H1 (cell line): ENCODE measurements at regions not wholly inside any gene's neighbourhood (a gene's known extent, or its start where the extent isn't known, plus 50 kb on each side); places are given as distances from the start of the nearest gene placed in this dataset.

Experiments
- CTCF ChIA-PET: fragments of 300-600 bp; sonication (Branson Sonifier 250); formaldehyde crosslinking; loops from one replicate; lab custom pipeline; 2021; ENCODE audit not compliant: partially characterized antibody; lab: Charles Lee
- POLR2A ChIA-PET: fragments of 300-600 bp; sonication (Branson Sonifier 250); formaldehyde crosslinking; loops from one replicate; lab custom pipeline; 2021; ENCODE audit warnings: inconsistent platforms; ENCODE audit not compliant: partially characterized antibody; lab: Charles Lee
- DNase-seq, 2 experiments: peaks; one replicate each; pipeline versions ENCODE4 v3.0.0 to v3.0.0-alpha.2; 2010 to 2022; ENCODE audit warnings: low spot score in 2 of 2, low read depth in 1 of 2, mixed read lengths in 1 of 2
- FAIRE-seq: peaks from 2 replicates; lab custom pipeline; 2011; peaks lifted over from hg19 to GRCh38; lab: Jason Lieb, UNC
- H2AFZ ChIP-seq: 2 replicates; pipeline ENCODE4 v1.8.1; 2012; ENCODE audit warnings: low read length, inconsistent platforms
- H2AK5ac ChIP-seq: 2 replicates; pipeline ENCODE4 v1.6.1; 2013; ENCODE audit warnings: low read depth, low read length
- H2BK120ac ChIP-seq: replicated peaks from 2 replicates; pipeline ENCODE3; 2013; ENCODE audit warnings: low read depth, low read length, inconsistent platforms
- H2BK12ac ChIP-seq: 2 replicates; pipeline ENCODE4 v1.6.1; 2013; ENCODE audit warnings: low read depth, low read length
- H2BK15ac ChIP-seq: 2 replicates; pipeline ENCODE4 v1.6.1; 2013; ENCODE audit warnings: low read length
- H2BK20ac ChIP-seq: 2 replicates; pipeline ENCODE4 v1.6.1; 2013; ENCODE audit warnings: low read length
- H2BK5ac ChIP-seq: 2 replicates; pipeline ENCODE4 v1.6.1; 2013; ENCODE audit warnings: low read depth, low read length
- H3K14ac ChIP-seq: 2 replicates; pipeline ENCODE4 v1.6.1; 2013; ENCODE audit warnings: inconsistent platforms; ENCODE audit not compliant: insufficient read length
- H3K18ac ChIP-seq: 2 replicates; pipeline ENCODE4 v1.6.1; 2013; ENCODE audit warnings: low read length; ENCODE audit errors: extremely low read depth
- H3K23ac ChIP-seq: 2 replicates; pipeline ENCODE4 v1.6.1; 2013; ENCODE audit warnings: inconsistent platforms; ENCODE audit not compliant: insufficient read length
- H3K23me2 ChIP-seq: 2 replicates; pipeline ENCODE4 v1.6.1; 2013; ENCODE audit warnings: low read depth, low read length
- H3K27ac ChIP-seq: 2 replicates; pipeline ENCODE4 v1.6.1; 2011; ENCODE audit warnings: low read depth, low read length, inconsistent platforms
- H3K27me3 ChIP-seq, 4 experiments: replicated peaks in 1 of 4; 1 replicate in 1 of 4; 2 replicates in 3 of 4; pipeline versions ENCODE4 v1.6.1 to v1.8.1; 2011 to 2013; ENCODE audit warnings: low read length in 3 of 4, mild to moderate bottlenecking in 3 of 4, inconsistent platforms in 2 of 4, mixed read lengths in 2 of 4, moderate library complexity in 1 of 4; ENCODE audit not compliant: control insufficient read depth in 3 of 4, insufficient read depth in 3 of 4; ENCODE audit errors: extremely low read depth in 1 of 4
- H3K36me3 ChIP-seq, 4 experiments: 2 replicates each; pipeline versions ENCODE4 v1.6.1 to v1.8.1; 2011 to 2013; ENCODE audit warnings: mild to moderate bottlenecking in 4 of 4, low read length in 3 of 4, moderate library complexity in 2 of 4, control low read depth in 1 of 4, inconsistent platforms in 1 of 4; ENCODE audit not compliant: insufficient read depth in 4 of 4, control insufficient read depth in 2 of 4
- H3K4ac ChIP-seq: replicated peaks from 2 replicates; pipeline ENCODE3; 2013; ENCODE audit warnings: low read length, low read depth, mixed read lengths, inconsistent platforms; ENCODE audit not compliant: insufficient read length
- H3K4me1 ChIP-seq, 4 experiments: replicated peaks in 1 of 4; 1 replicate in 1 of 4; 2 replicates in 3 of 4; pipeline versions ENCODE4 v1.6.1 to v1.8.1; 2011 to 2013; ENCODE audit warnings: low read length in 3 of 4, inconsistent platforms in 2 of 4, mixed read lengths in 1 of 4; ENCODE audit not compliant: insufficient read depth in 4 of 4, control insufficient read depth in 3 of 4
- H3K4me2 ChIP-seq, 2 experiments: 2 replicates each; pipeline versions ENCODE4 v1.6.1 to v1.8.1; 2011 to 2013; ENCODE audit warnings: low read depth in 2 of 2, low read length in 2 of 2, control low read depth in 1 of 2, inconsistent platforms in 1 of 2, mild to moderate bottlenecking in 1 of 2; ENCODE audit not compliant: insufficient read depth in 1 of 2
- H3K4me3 ChIP-seq, 4 experiments: fragments of 200-600, 300-600 bp in 1 of 4; sonication (generic), shearing (Covaris generic), sonication (Bioruptor Twin) in 1 of 4; 2 replicates each; pipeline versions ENCODE4 v1.5.1 to v1.8.1; 2011 to 2016; ENCODE audit warnings: low read length in 4 of 4, low read depth in 3 of 4, control low read depth in 2 of 4, inconsistent platforms in 2 of 4, mild to moderate bottlenecking in 2 of 4, mixed read lengths in 1 of 4, moderate library complexity in 1 of 4; ENCODE audit not compliant: insufficient read depth in 2 of 4; ENCODE audit errors: extremely low read depth in 1 of 4
- H3K56ac ChIP-seq: replicated peaks from 2 replicates; pipeline ENCODE3; 2013; ENCODE audit warnings: low read depth, mild to moderate bottlenecking, mixed read lengths, low read length, inconsistent platforms; ENCODE audit not compliant: insufficient read length
- H3K79me1 ChIP-seq: 2 replicates; pipeline ENCODE4 v1.6.1; 2013; ENCODE audit warnings: low read depth, low read length, control low read depth
- H3K79me2 ChIP-seq, 2 experiments: 2 replicates each; pipeline versions ENCODE4 v1.6.1 to v1.8.1; 2012 to 2013; ENCODE audit warnings: low read length in 2 of 2, mild to moderate bottlenecking in 2 of 2, inconsistent platforms in 1 of 2; ENCODE audit not compliant: insufficient read depth in 2 of 2, control insufficient read depth in 1 of 2
- H3K9ac ChIP-seq, 4 experiments: replicated peaks in 1 of 4; 1 replicate in 1 of 4; 2 replicates in 3 of 4; pipeline versions ENCODE4 v1.6.1 to v1.8.1; 2011 to 2013; ENCODE audit warnings: low read depth in 3 of 4, low read length in 3 of 4, control low read depth in 2 of 4, mild to moderate bottlenecking in 2 of 4, moderate library complexity in 2 of 4, inconsistent platforms in 1 of 4; ENCODE audit errors: extremely low read depth in 1 of 4
- H3K9me3 ChIP-seq, 2 experiments: 2 replicates each; pipeline versions ENCODE4 v1.6.1 to v1.8.1; 2012 to 2013; ENCODE audit warnings: mild to moderate bottlenecking in 2 of 2, moderate library complexity in 2 of 2, control low read depth in 1 of 2, inconsistent platforms in 1 of 2, low read depth in 1 of 2, low read length in 1 of 2, mixed read lengths in 1 of 2; ENCODE audit not compliant: insufficient read depth in 2 of 2
- H4K20me1 ChIP-seq, 2 experiments: replicated peaks in 1 of 2; 2 replicates each; pipeline versions ENCODE3 to v1.8.1; 2011 to 2013; ENCODE audit warnings: inconsistent platforms in 2 of 2, low read length in 2 of 2, mild to moderate bottlenecking in 1 of 2; ENCODE audit not compliant: insufficient read depth in 2 of 2, control insufficient read depth in 1 of 2
- H4K5ac ChIP-seq: 2 replicates; pipeline ENCODE4 v1.6.1; 2013; ENCODE audit warnings: low read length, low read depth, mixed read lengths, inconsistent platforms; ENCODE audit not compliant: insufficient read length
- H4K8ac ChIP-seq: 2 replicates; pipeline ENCODE4 v1.8.0; 2013; ENCODE audit warnings: mild to moderate bottlenecking, moderate library complexity, low read length, inconsistent platforms; ENCODE audit not compliant: insufficient read depth; ENCODE audit errors: extremely low read depth
- H4K91ac ChIP-seq: replicated peaks from 2 replicates; pipeline ENCODE3; 2013; ENCODE audit warnings: low read length, mixed read lengths, inconsistent platforms; ENCODE audit not compliant: insufficient read length
- CTCF ChIP-seq, 3 experiments: IDR thresholded peaks; 1 replicate in 2 of 3; 2 replicates in 1 of 3; pipeline versions ENCODE4 v1.5.1 to v1.6.1; 2011; ENCODE audit warnings: low read length in 3 of 3, mild to moderate bottlenecking in 3 of 3, inconsistent platforms in 2 of 3, low read depth in 1 of 3, moderate library complexity in 1 of 3; ENCODE audit not compliant: insufficient read depth in 1 of 3; ENCODE audit errors: control extremely low read depth in 1 of 3
- EP300 ChIP-seq, 2 experiments: IDR thresholded peaks; 1 replicate in 1 of 2; 2 replicates in 1 of 2; pipeline ENCODE4 v1.6.1; 2011 to 2012; ENCODE audit warnings: low read depth in 2 of 2, low read length in 2 of 2, mild to moderate bottlenecking in 2 of 2, borderline replicate concordance in 1 of 2, inconsistent platforms in 1 of 2, moderate library complexity in 1 of 2
- GTF2F1 ChIP-seq: IDR thresholded peaks from 2 replicates; pipeline ENCODE4 v1.6.1; 2012; ENCODE audit warnings: low read depth, low read length, improper control_type of control experiment, borderline replicate concordance
- HDAC2 ChIP-seq, 2 experiments: fragments of 300-600 bp in 1 of 2; sonication (generic) in 1 of 2; IDR thresholded peaks; 2 replicates each; pipeline ENCODE4 v1.6.1; 2011 to 2012; ENCODE audit warnings: low read depth in 2 of 2, low read length in 2 of 2, mild to moderate bottlenecking in 2 of 2, moderate library complexity in 2 of 2, borderline replicate concordance in 1 of 2, inconsistent platforms in 1 of 2
- NANOG ChIP-seq: IDR thresholded peaks from 2 replicates; pipeline ENCODE4 v1.6.1; 2011; ENCODE audit warnings: low read length, low read depth, mild to moderate bottlenecking, inconsistent platforms; ENCODE audit not compliant: insufficient read depth, poor library complexity, severe bottlenecking
- POLR2A ChIP-seq, 2 experiments: IDR thresholded peaks; 1 replicate in 1 of 2; 2 replicates in 1 of 2; pipeline ENCODE4 v1.6.1; 2011; ENCODE audit warnings: low read depth in 2 of 2, low read length in 2 of 2, mild to moderate bottlenecking in 2 of 2; ENCODE audit errors: control extremely low read depth in 1 of 2
- RXRA ChIP-seq: IDR thresholded peaks from 2 replicates; pipeline ENCODE4 v1.6.1; 2011; ENCODE audit warnings: low read depth, mild to moderate bottlenecking, low read length, moderate library complexity; ENCODE audit not compliant: insufficient read depth
- SIX5 ChIP-seq: IDR thresholded peaks from 2 replicates; pipeline ENCODE4 v1.6.1; 2011; ENCODE audit warnings: mild to moderate bottlenecking, low read depth, low read length
- SP4 ChIP-seq: IDR thresholded peaks from 2 replicates; pipeline ENCODE4 v1.6.1; 2012; ENCODE audit warnings: low read length, inconsistent platforms
- TEAD4 ChIP-seq: IDR thresholded peaks from 2 replicates; pipeline ENCODE4 v1.6.1; 2012; ENCODE audit warnings: low read depth, low read length, inconsistent platforms, mixed read lengths
- YY1 ChIP-seq: IDR thresholded peaks from 2 replicates; pipeline ENCODE4 v1.6.1; 2011; ENCODE audit warnings: low read depth, mild to moderate bottlenecking, low read length
- WGBS, 2 experiments: shearing (Covaris generic) in 1 of 2; methylation state at CpG; one replicate each; pipeline versions ENCODE4 v1.1.6 to v1.1.7; 2013 to 2015; ENCODE audit warnings: low lambda C conversion rate in 2 of 2, mixed read lengths in 2 of 2, inconsistent platforms in 1 of 2, low coverage in 1 of 2, missing lambda C conversion rate in 1 of 2; ENCODE audit not compliant: insufficient replicate concordance in 2 of 2, insufficient coverage in 1 of 2, insufficient read length in 1 of 2; ENCODE audit errors: extremely low coverage in 1 of 2, missing lambda C conversion rate in 1 of 2; 5-methylcytosine and 5-hydroxymethylcytosine counted together

GRCh38 chr18:23363865-23364570, 89.1 kb upstream of the RIOK3 start:
- H3K18ac ChIP-seq: no peak overlapping the region
- no peaks in the 10 kb centered on the region for H3K27me3 ChIP-seq
- peaks cover 0 to 7% of the 10 kb centered on the region in 2 experiments; a peak in 2 of 4 replicates for H3K9me3 ChIP-seq
- H4K5ac ChIP-seq: no peak overlapping the region
- ChIA-PET CTCF (no interaction called here), POLR2A (no interaction called here)
- H2BK120ac ChIP-seq: no peak overlapping the region
- no peak overlapping the region for H3K56ac ChIP-seq
- no peaks in the 10 kb centered on the region for H3K79me1 ChIP-seq
- no peaks in the 10 kb centered on the region for H4K20me1 ChIP-seq
- H4K8ac ChIP-seq: no peak overlapping the region
- H3K4ac ChIP-seq: no peak overlapping the region
- no peak overlapping the region for H3K4me3 ChIP-seq
- no peak overlapping the region for H2AK5ac ChIP-seq
- H3K23ac ChIP-seq: no peak overlapping the region
- H4K91ac ChIP-seq: no peak overlapping the region
- H3K23me2 ChIP-seq: no peaks in the 10 kb centered on the region
- no peaks in the 10 kb centered on the region for H3K4me1 ChIP-seq
- no peak for TF ChIP-seq EP300 (IDR thresholded peaks at IDR 0.05; ENCODE audit: borderline replicate concordance in 1 of 2, low read depth in 2 of 2, low read length in 2 of 2)
- no peak for TF ChIP-seq TEAD4
- no peak for TF ChIP-seq SP4
- TF ChIP-seq CTCF (IDR thresholded peaks at IDR 0.05; ENCODE audit: control extremely low read depth in 1 of 3, insufficient read depth in 1 of 3, low read depth in 1 of 3, low read length in 3 of 3): no peak
- TF ChIP-seq HDAC2 (IDR thresholded peaks at IDR 0.05; ENCODE audit: borderline replicate concordance in 1 of 2, low read depth in 2 of 2, low read length in 2 of 2): no peak
- TF ChIP-seq NANOG: no peak
- no peak for TF ChIP-seq RXRA
- TF ChIP-seq SIX5: no peak
- no peak for TF ChIP-seq YY1
- no peak for TF ChIP-seq POLR2A (IDR thresholded peaks at IDR 0.05; ENCODE audit: control extremely low read depth in 1 of 2, low read depth in 2 of 2, low read length in 2 of 2)
- no peak for TF ChIP-seq GTF2F1
- H2BK20ac ChIP-seq: no peak overlapping the region
- H2AFZ ChIP-seq: no peak overlapping the region
- no peak overlapping the region for H3K4me2 ChIP-seq
- DNase-seq: no peak
- 90% methylated on average over 6 of the region's 6 CpGs; no CpG with 5 or more reads in 1 of the 2 experiments for WGBS, 2 experiments
- no peak overlapping the region for H3K27ac ChIP-seq
- H2BK5ac ChIP-seq: no peak overlapping the region
- no peaks in the 10 kb centered on the region; a peak in 1 of 8 replicates for H3K36me3 ChIP-seq
- no peak for FAIRE-seq
- H2BK12ac ChIP-seq: no peak overlapping the region
- H2BK15ac ChIP-seq: no peak overlapping the region
- no peaks in the 10 kb centered on the region for H3K79me2 ChIP-seq
- no peak overlapping the region for H3K9ac ChIP-seq
- no peak overlapping the region for H3K14ac ChIP-seq
